Endothelial cell of umbilical vein (primary cell): ENCODE measurements at regions not wholly inside any gene's neighbourhood (a gene's known extent, or its start where the extent isn't known, plus 50 kb on each side); places are given as distances from the start of the nearest gene placed in this dataset.

ENCODE experiments used
- BruUV-seq: library from RNA; stranded (reverse); fragments of 400-500 nt; replicated peaks from 2 replicates; lab custom pipeline; 2021; lab: Mats Ljungman, UMichigan
- CTCF ChIA-PET: fragments of 300-600, 350-600 bp; sonication (Branson Sonifier 250); formaldehyde crosslinking; loops from one replicate; lab custom pipeline; 2021; ENCODE audit warnings: antibody characterized with exemption, inconsistent platforms; lab: Charles Lee
- POLR2A ChIA-PET: fragments of 300-600, 350-600 bp; sonication (Branson Sonifier 250); formaldehyde crosslinking; loops from one replicate; lab custom pipeline; 2021; ENCODE audit warnings: antibody characterized with exemption, inconsistent platforms; lab: Charles Lee
- DNase-seq: peaks from one replicate; pipeline ENCODE4 v3.0.0-alpha.2; 2011; ENCODE audit warnings: low read depth, low spot score
- FAIRE-seq: peaks from 2 replicates; lab custom pipeline; 2011; peaks lifted over from hg19 to GRCh38; lab: Jason Lieb, UNC
- H2AFZ ChIP-seq: 2 replicates; pipeline ENCODE4 v1.6.0; 2012; ENCODE audit warnings: low read depth, low read length, control low read depth, inconsistent platforms
- H3K27ac ChIP-seq: 2 replicates; pipeline ENCODE4 v1.5.1; 2011; ENCODE audit warnings: low read depth, mild to moderate bottlenecking, control low read depth, low read length, moderate library complexity; ENCODE audit not compliant: insufficient read depth
- H3K27me3 ChIP-seq, 2 experiments: 2 replicates each; pipeline versions ENCODE4 v1.6.0 to v1.6.1; 2011; ENCODE audit warnings: low read length in 2 of 2, mixed read lengths in 1 of 2; ENCODE audit not compliant: control insufficient read depth in 2 of 2, insufficient read depth in 2 of 2
- H3K36me3 ChIP-seq, 2 experiments: 2 replicates in 1 of 2; 3 replicates in 1 of 2; pipeline ENCODE4 v1.5.1; 2011; ENCODE audit warnings: low read length in 2 of 2, mild to moderate bottlenecking in 1 of 2, moderate library complexity in 1 of 2; ENCODE audit not compliant: control insufficient read depth in 2 of 2, insufficient read depth in 2 of 2; ENCODE audit errors: extremely low read depth in 1 of 2
- H3K4me1 ChIP-seq: 3 replicates; pipeline ENCODE4 v1.5.1; 2011; ENCODE audit warnings: mild to moderate bottlenecking, low read length; ENCODE audit not compliant: control insufficient read depth, insufficient read depth; ENCODE audit errors: extremely low read depth
- H3K4me2 ChIP-seq: 2 replicates; pipeline ENCODE4 v1.6.1; 2011; ENCODE audit warnings: low read length, control low read depth, mixed read lengths; ENCODE audit not compliant: insufficient read depth
- H3K4me3 ChIP-seq, 3 experiments: fragments of 200-600 bp in 1 of 3; sonication (generic), shearing (Covaris generic) in 1 of 3; replicated peaks in 1 of 3; 2 replicates each; pipeline ENCODE4 v1.5.1; 2011 to 2016; ENCODE audit warnings: control low read depth in 3 of 3, low read length in 3 of 3, mild to moderate bottlenecking in 2 of 3, inconsistent platforms in 1 of 3, low read depth in 1 of 3, moderate library complexity in 1 of 3; ENCODE audit not compliant: insufficient read depth in 1 of 3
- H3K79me2 ChIP-seq: 2 replicates; pipeline ENCODE4 v1.6.0; 2012; ENCODE audit warnings: low read length, inconsistent platforms; ENCODE audit not compliant: control insufficient read depth, insufficient read depth
- H3K9ac ChIP-seq: replicated peaks from 2 replicates; pipeline ENCODE3; 2011; ENCODE audit warnings: low read length, control low read depth; ENCODE audit not compliant: insufficient read depth; ENCODE audit errors: extremely low read depth
- H3K9me1 ChIP-seq: replicated peaks from 3 replicates; pipeline ENCODE4 v1.6.0; 2011; ENCODE audit warnings: mild to moderate bottlenecking, low read length; ENCODE audit not compliant: control insufficient read depth, insufficient read depth; ENCODE audit errors: extremely low read depth
- H3K9me3 ChIP-seq: replicated peaks from 2 replicates; pipeline ENCODE4 v1.5.1; 2012; ENCODE audit warnings: low read length, inconsistent platforms; ENCODE audit not compliant: control insufficient read depth, insufficient read depth
- H4K20me1 ChIP-seq: replicated peaks from 2 replicates; pipeline ENCODE3; 2011; ENCODE audit warnings: mild to moderate bottlenecking, low read length; ENCODE audit not compliant: control insufficient read depth, insufficient read depth; ENCODE audit errors: extremely low read depth
- EZH2 ChIP-seq: IDR thresholded peaks from 2 replicates; pipeline ENCODE4 v1.6.1; 2012; ENCODE audit warnings: borderline replicate concordance, low read depth, mild to moderate bottlenecking, moderate library complexity, low read length, inconsistent platforms; ENCODE audit not compliant: severe bottlenecking
- FOS ChIP-seq: IDR thresholded peaks from 2 replicates; pipeline ENCODE4 v1.6.1; 2011; ENCODE audit warnings: mild to moderate bottlenecking, low read length, moderate library complexity, borderline replicate concordance; ENCODE audit not compliant: insufficient read depth
- GATA2 ChIP-seq: IDR thresholded peaks from 2 replicates; pipeline ENCODE4 v1.7.0; 2011; ENCODE audit warnings: low read depth, mild to moderate bottlenecking, moderate library complexity, mixed read lengths, low read length; ENCODE audit not compliant: insufficient read length, insufficient read depth
- JUN ChIP-seq: IDR thresholded peaks from 2 replicates; pipeline ENCODE4 v1.6.1; 2011; ENCODE audit warnings: borderline replicate concordance, low read depth; ENCODE audit not compliant: insufficient read length, insufficient read depth
- MYC ChIP-seq: IDR thresholded peaks from one replicate; pipeline ENCODE4 v1.6.1; 2011; ENCODE audit warnings: mild to moderate bottlenecking, low read depth, low read length
- POLR2A ChIP-seq: IDR thresholded peaks from 2 replicates; pipeline ENCODE4 v1.6.1; 2012; ENCODE audit warnings: low read depth, mild to moderate bottlenecking, control low read depth, low read length
- POLR2AphosphoS5 ChIP-seq: IDR thresholded peaks from 2 replicates; pipeline ENCODE4 v1.6.1; 2012; ENCODE audit warnings: low read depth, mild to moderate bottlenecking, control low read depth, low read length, moderate library complexity; ENCODE audit not compliant: insufficient read depth
- dilution Hi-C: fragments of 300-500 bp; cut with MboI; formaldehyde crosslinking; loops from one replicate; pipeline ENCODE4 v1.15.0; 2019; ENCODE audit warnings: low sequenced_read_pairs; ENCODE audit not compliant: extremely low pct_ligation_motif_present
- intact Hi-C: fragments of 100-400 bp; cut with micrococcal nuclease; formaldehyde crosslinking; loops from one replicate; pipeline ENCODE4 v1.10.0; 2022
- TF ChIP-seq, protein P1 (sequence below), 2 donors: IDR thresholded peaks; 1 replicate in 1 of 2; 2 replicates in 1 of 2; pipeline ENCODE4 v1.5.1; 2011; ENCODE audit warnings: low read length in 2 of 2, mild to moderate bottlenecking in 2 of 2, moderate library complexity in 2 of 2, control low read depth in 1 of 2, inconsistent platforms in 1 of 2, low read depth in 1 of 2; ENCODE audit not compliant: insufficient read depth in 1 of 2; ENCODE audit errors: extremely low read depth in 1 of 2
- TF ChIP-seq, protein P2 (sequence below): IDR thresholded peaks from 2 replicates; pipeline ENCODE4 v1.6.1; 2011; ENCODE audit not compliant: insufficient read depth, insufficient read length

DNA sequence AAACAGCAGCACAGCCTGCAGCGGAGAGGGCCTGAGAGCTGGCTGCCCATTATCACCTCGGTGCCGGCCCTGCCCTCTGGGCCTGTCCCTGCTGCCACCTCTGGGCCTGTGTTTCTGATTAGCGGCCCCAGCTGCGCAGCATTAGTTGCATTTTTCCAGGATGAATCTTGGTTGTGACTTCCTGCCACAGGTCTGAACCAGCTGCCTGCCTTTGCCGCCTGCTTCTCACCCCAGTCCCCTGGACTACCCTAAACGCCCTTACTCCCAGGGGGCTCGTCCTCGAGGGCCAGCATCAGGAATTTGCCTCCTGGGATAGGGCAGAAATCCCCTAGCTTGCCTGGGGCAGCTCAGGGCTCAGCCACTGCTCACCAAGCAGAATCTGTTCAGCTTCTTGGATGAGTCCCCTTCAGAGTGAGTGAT is 342.8 kb downstream of the DYSF start:
- Histone ChIP-seq H3K9me1 (no peaks in the 10 kb centered on the region), H3K4me2 (no peak overlapping the region), H3K4me3 (no peak overlapping the region), H3K27ac (no peak overlapping the region), H3K9ac (no peak overlapping the region), H3K9me3 (no peaks in the 10 kb centered on the region), H4K20me1 (no peaks in the 10 kb centered on the region), H3K4me1 (no peaks in the 10 kb centered on the region), H2AFZ (no peak overlapping the region), H3K36me3 (no peaks in the 10 kb centered on the region), H3K27me3 (peaks cover 0 to 3% of the 10 kb centered on the region in 2 experiments), H3K79me2 (no peaks in the 10 kb centered on the region)
- intact Hi-C loops, result loop anchor here (2.0 to 5.0 kb wide), 2 partner anchors 264 to 497 kb away; no protein-coding TSS in a partner anchor
- no peak for DNase-seq
- ChIA-PET CTCF (interaction anchor here (0.7 to 9.6 kb wide), 12 partner anchors 10 to 496 kb away, joined by 3 to 70 read pairs (median 4); partner anchors contain the start of gene CYP26B1), POLR2A (no interaction called here)
- no TSS peak for BruUV-seq
- no peak for FAIRE-seq
- TF ChIP-seq, protein P1, sequence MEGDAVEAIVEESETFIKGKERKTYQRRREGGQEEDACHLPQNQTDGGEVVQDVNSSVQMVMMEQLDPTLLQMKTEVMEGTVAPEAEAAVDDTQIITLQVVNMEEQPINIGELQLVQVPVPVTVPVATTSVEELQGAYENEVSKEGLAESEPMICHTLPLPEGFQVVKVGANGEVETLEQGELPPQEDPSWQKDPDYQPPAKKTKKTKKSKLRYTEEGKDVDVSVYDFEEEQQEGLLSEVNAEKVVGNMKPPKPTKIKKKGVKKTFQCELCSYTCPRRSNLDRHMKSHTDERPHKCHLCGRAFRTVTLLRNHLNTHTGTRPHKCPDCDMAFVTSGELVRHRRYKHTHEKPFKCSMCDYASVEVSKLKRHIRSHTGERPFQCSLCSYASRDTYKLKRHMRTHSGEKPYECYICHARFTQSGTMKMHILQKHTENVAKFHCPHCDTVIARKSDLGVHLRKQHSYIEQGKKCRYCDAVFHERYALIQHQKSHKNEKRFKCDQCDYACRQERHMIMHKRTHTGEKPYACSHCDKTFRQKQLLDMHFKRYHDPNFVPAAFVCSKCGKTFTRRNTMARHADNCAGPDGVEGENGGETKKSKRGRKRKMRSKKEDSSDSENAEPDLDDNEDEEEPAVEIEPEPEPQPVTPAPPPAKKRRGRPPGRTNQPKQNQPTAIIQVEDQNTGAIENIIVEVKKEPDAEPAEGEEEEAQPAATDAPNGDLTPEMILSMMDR (IDR thresholded peaks at IDR 0.05; ENCODE audit: extremely low read depth in 1 of 2, insufficient read depth in 1 of 2, low read depth in 1 of 2, low read length in 2 of 2), result no peak
- TF ChIP-seq, protein P2, sequence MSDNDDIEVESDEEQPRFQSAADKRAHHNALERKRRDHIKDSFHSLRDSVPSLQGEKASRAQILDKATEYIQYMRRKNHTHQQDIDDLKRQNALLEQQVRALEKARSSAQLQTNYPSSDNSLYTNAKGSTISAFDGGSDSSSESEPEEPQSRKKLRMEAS, result no peak
- TF ChIP-seq POLR2AphosphoS5, result no peak
- TF ChIP-seq EZH2, result no peak
- TF ChIP-seq MYC, result no peak
- no peak for TF ChIP-seq JUN
- TF ChIP-seq GATA2, result no peak
- TF ChIP-seq POLR2A, result no peak
- no peak for TF ChIP-seq FOS
- dilution Hi-C loops, result no loop called here
